Progenitor cell of endocrine pancreas (in vitro differentiated cells): ENCODE measurements at regions not wholly inside any gene's neighbourhood (a gene's known extent, or its start where the extent isn't known, plus 50 kb on each side); places are given as distances from the start of the nearest gene placed in this dataset.

Source experiments
- DNase-seq: peaks from one replicate; pipeline ENCODE4 v3.0.0; 2021; ENCODE audit warnings: low spot score; ENCODE audit not compliant: unreplicated experiment
- H3K27ac Mint-ChIP-seq: 2 replicates; pipeline ENCODE4 v1.8.0; 2021; ENCODE audit warnings: mild to moderate bottlenecking, moderate library complexity, mixed read lengths
- H3K27me3 Mint-ChIP-seq: 2 replicates; pipeline ENCODE4 v1.8.0; 2021; ENCODE audit warnings: mixed read lengths
- H3K36me3 Mint-ChIP-seq: 2 replicates; pipeline ENCODE4 v1.8.0; 2022; ENCODE audit warnings: mixed read lengths; ENCODE audit not compliant: insufficient read depth
- H3K4me1 Mint-ChIP-seq: 2 replicates; pipeline ENCODE4 v1.8.0; 2021; ENCODE audit warnings: low read depth, mixed read lengths
- H3K4me3 Mint-ChIP-seq: 2 replicates; pipeline ENCODE4 v1.8.0; 2021; ENCODE audit warnings: low read depth, mild to moderate bottlenecking, moderate library complexity, mixed read lengths
- H3K9me3 Mint-ChIP-seq: 2 replicates; pipeline ENCODE4 v1.8.0; 2021; ENCODE audit warnings: low read depth, mixed read lengths
- CTCF ChIP-seq: fragments of 200-600 bp; sonication (generic); IDR thresholded peaks from one replicate; pipeline ENCODE4 v1.5.0; 2021; ENCODE audit warnings: antibody characterized with exemption, mild to moderate bottlenecking; ENCODE audit not compliant: unreplicated experiment

- H3K27ac Mint-ChIP-seq = no peak overlapping the region
- no peaks in the 10 kb centered on the region for H3K36me3 Mint-ChIP-seq
- no peak overlapping the region for H3K4me3 Mint-ChIP-seq
- H3K4me1 Mint-ChIP-seq = peaks cover 23% of the 10 kb centered on the region
- DNase-seq = no peak
- H3K9me3 Mint-ChIP-seq = no peaks in the 10 kb centered on the region
- no peak for TF ChIP-seq CTCF
- no peaks in the 10 kb centered on the region for H3K27me3 Mint-ChIP-seq
Observed at GRCh38 chr11:122368796-122369195, 252.8 kb upstream of the BLID start.

GRCh38 chr11:122367809-122368231 lies 251.8 kb upstream of the BLID start:
- H3K4me1 Mint-ChIP-seq = peaks cover 23% of the 10 kb centered on the region
- H3K4me3 Mint-ChIP-seq = no peak overlapping the region
- DNase-seq = no peak
- H3K9me3 Mint-ChIP-seq = no peaks in the 10 kb centered on the region
- peak overlapping the region; percentile 93 for H3K27ac Mint-ChIP-seq
- H3K27me3 Mint-ChIP-seq = no peaks in the 10 kb centered on the region
- no peak for TF ChIP-seq CTCF
- no peaks in the 10 kb centered on the region for H3K36me3 Mint-ChIP-seq

- DNase-seq = no peak
- Mint-ChIP-seq H3K27me3 (no peaks in the 10 kb centered on the region), H3K9me3 (peaks cover 2% of the 10 kb centered on the region), H3K27ac (no peak overlapping the region), H3K36me3 (no peaks in the 10 kb centered on the region), H3K4me3 (no peak overlapping the region), H3K4me1 (peaks cover 23% of the 10 kb centered on the region)
- TF ChIP-seq CTCF = no peak
Observed at GRCh38 chr11:122365610-122366360, 249.8 kb upstream of the BLID start.

GRCh38 chr11:122363296-122363695 lies 247.3 kb upstream of the BLID start:
- H3K4me1 Mint-ChIP-seq = peaks cover 33% of the 10 kb centered on the region
- no peak overlapping the region for H3K27ac Mint-ChIP-seq
- H3K36me3 Mint-ChIP-seq = no peaks in the 10 kb centered on the region

GRCh38 chr11:122362381-122362780 lies 246.4 kb upstream of the BLID start:
- no peaks in the 10 kb centered on the region for H3K27me3 Mint-ChIP-seq
- H3K9me3 Mint-ChIP-seq = peaks cover 3% of the 10 kb centered on the region
- no peak for DNase-seq
- peaks cover 24% of the 10 kb centered on the region for H3K4me1 Mint-ChIP-seq
- H3K36me3 Mint-ChIP-seq = no peaks in the 10 kb centered on the region
- no peak for TF ChIP-seq CTCF
- no peak overlapping the region for H3K4me3 Mint-ChIP-seq
- no peak overlapping the region for H3K27ac Mint-ChIP-seq

More at GRCh38 chr11:122363296-122363695, 247.3 kb upstream of the BLID start:
- TF ChIP-seq CTCF = no peak
- no peak for DNase-seq
- Mint-ChIP-seq H3K9me3 (peaks cover 3% of the 10 kb centered on the region), H3K27me3 (no peaks in the 10 kb centered on the region), H3K4me3 (no peak overlapping the region)
